Neural crest cell (in vitro differentiated cells): ENCODE measurements at regions not wholly inside any gene's neighbourhood (a gene's known extent, or its start where the extent isn't known, plus 50 kb on each side); places are given as distances from the start of the nearest gene placed in this dataset.
A peak's percentile ranks its signal among the peaks of the same experiment; 100 is the strongest.
"Not testable (repeated sequence)": the region's sequence is repeated elsewhere in the genome, so short reads cannot be mapped to it uniquely, and the experiment has no call there.

Experiments used
- DNase-seq: peaks from one replicate; pipeline ENCODE4 v3.0.0; 2021; ENCODE audit warnings: low read depth, mixed read lengths, low spot score
- H3K27ac Mint-ChIP-seq: one replicate; pipeline ENCODE4 v1.8.0; 2021; ENCODE audit warnings: mild to moderate bottlenecking, mixed read lengths; ENCODE audit not compliant: unreplicated experiment
- H3K27me3 Mint-ChIP-seq: 2 replicates; pipeline ENCODE4 v1.8.0; 2021; ENCODE audit warnings: low read depth, mild to moderate bottlenecking, mixed read lengths
- H3K36me3 Mint-ChIP-seq: 2 replicates; pipeline ENCODE4 v1.8.0; 2021; ENCODE audit warnings: low read depth, mild to moderate bottlenecking, mixed read lengths
- H3K4me1 Mint-ChIP-seq: 2 replicates; pipeline ENCODE4 v1.8.0; 2021; ENCODE audit warnings: mixed read lengths
- H3K4me3 Mint-ChIP-seq: one replicate; pipeline ENCODE4 v1.8.0; 2021; ENCODE audit warnings: mild to moderate bottlenecking, mixed read lengths
- H3K9me3 Mint-ChIP-seq: 2 replicates; pipeline ENCODE4 v1.8.0; 2021; ENCODE audit warnings: mixed read lengths
- TF ChIP-seq, protein P1 (sequence below): fragments of 200-600 bp; sonication (generic); conservative IDR thresholded peaks from 2 replicates; pipeline ENCODE4 v1.5.0; 2021; ENCODE audit warnings: antibody characterized with exemption, mild to moderate bottlenecking

DNA sequence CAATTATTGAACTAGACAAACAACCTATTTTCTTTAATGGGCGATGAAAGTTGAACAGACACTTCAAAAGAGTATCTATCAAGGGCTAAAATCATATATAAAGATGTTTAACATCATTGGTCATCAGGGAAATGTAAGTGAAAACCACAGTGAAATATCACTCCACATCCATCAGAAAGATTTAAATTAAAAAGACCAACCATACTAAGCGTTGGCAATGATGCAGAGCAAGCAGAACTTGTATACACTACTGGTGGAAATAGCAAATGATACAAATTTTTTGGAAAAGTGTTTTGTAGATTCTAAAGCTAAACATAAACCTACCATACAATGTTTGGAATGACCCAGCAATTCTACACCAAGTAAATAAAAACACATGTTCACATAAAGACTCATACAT lies 65.9 kb upstream of the THBS1 start:
- Mint-ChIP-seq H3K4me1 (no peaks in the 10 kb centered on the region), H3K36me3 (peaks cover 2% of the 10 kb centered on the region), H3K27ac (no peak overlapping the region), H3K9me3 (peaks cover 9% of the 10 kb centered on the region), H3K4me3 (no peak overlapping the region), H3K27me3 (no peaks in the 10 kb centered on the region)
- DNase-seq: no peak
- TF ChIP-seq, protein P1, sequence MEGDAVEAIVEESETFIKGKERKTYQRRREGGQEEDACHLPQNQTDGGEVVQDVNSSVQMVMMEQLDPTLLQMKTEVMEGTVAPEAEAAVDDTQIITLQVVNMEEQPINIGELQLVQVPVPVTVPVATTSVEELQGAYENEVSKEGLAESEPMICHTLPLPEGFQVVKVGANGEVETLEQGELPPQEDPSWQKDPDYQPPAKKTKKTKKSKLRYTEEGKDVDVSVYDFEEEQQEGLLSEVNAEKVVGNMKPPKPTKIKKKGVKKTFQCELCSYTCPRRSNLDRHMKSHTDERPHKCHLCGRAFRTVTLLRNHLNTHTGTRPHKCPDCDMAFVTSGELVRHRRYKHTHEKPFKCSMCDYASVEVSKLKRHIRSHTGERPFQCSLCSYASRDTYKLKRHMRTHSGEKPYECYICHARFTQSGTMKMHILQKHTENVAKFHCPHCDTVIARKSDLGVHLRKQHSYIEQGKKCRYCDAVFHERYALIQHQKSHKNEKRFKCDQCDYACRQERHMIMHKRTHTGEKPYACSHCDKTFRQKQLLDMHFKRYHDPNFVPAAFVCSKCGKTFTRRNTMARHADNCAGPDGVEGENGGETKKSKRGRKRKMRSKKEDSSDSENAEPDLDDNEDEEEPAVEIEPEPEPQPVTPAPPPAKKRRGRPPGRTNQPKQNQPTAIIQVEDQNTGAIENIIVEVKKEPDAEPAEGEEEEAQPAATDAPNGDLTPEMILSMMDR: no peak

DNA sequence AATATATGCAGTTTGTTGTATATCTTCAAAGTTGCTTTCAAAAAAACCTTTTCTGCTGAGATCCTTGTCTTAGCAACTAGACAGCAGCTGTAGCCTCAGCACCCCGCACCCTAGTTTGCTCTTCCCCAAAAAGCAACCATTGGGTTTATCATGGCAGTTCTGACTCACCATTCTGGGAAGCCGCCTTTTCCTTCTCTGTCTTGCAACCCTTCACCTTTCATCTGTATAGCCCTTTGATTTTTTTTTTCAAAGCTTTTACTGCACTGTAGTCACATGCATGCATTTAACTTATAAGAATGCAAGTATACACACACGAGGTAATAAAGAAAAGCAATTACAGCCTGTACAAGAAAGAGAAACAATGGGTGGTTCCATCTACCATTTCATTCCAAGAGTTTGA lies 65.1 kb upstream of the THBS1 start:
- Mint-ChIP-seq H3K27ac (no peak overlapping the region), H3K36me3 (peaks cover 2% of the 10 kb centered on the region), H3K9me3 (peaks cover 9% of the 10 kb centered on the region), H3K27me3 (no peaks in the 10 kb centered on the region), H3K4me3 (no peak overlapping the region), H3K4me1 (no peaks in the 10 kb centered on the region)
- DNase-seq: no peak
- TF ChIP-seq, protein P1: no peak

DNA sequence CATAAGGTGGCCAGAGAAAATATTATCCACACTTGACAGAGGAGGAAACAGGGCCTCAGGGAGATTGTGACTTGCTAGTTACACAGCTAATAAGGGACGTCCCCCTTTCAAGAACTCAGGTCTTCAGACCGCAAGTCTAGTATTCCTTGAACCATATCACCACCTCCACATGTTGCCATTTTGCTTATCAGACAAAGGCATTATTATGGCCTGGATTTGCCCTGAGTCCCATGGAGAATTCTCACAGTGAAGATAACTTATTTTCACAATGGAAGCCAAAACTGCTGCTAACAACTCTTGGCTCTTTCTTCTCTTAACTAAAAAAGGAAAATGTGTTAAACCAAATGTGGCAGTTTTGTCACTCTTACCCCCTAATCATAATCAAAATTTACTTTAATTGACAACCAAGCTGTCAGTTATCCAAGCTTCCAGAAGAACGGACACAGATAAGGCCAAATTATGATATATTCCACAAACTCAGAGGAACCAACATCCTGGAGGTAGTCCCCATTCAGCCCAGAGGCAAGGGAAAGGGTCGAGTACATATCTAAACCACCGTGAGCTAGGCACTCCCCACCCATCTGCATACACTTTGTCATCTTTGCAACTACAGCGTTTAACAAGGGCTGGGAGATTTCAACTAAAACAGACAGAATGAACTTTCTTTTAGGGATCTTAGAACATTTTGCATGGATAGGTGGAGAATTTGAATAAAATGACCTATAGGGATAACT lies 63.6 kb upstream of the THBS1 start:
- H3K36me3 Mint-ChIP-seq: peaks cover 2% of the 10 kb centered on the region
- H3K27me3 Mint-ChIP-seq: no peaks in the 10 kb centered on the region
- no peak overlapping the region for H3K4me3 Mint-ChIP-seq

DNA sequence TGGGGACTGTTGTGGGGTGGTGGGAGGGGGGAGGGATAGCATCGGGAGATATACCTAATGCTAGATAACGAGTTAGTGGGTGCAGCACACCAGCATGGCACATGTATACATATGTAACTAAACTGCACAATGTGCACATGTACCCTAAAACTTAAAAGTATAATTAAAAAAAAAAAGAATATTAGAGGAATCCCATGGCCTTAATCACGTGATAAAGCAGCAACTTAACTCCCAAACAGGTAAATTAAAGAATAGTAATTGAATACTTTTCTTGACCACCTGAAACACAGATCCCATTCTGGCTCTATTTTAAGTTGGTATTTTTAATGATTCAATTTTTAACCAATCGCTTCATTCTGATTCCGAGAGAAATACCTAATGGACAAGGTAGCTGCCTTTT lies 56.9 kb upstream of the THBS1 start:
- H3K27ac Mint-ChIP-seq, H3K27me3 Mint-ChIP-seq, H3K36me3 Mint-ChIP-seq, H3K4me3 Mint-ChIP-seq, DNase-seq, H3K9me3 Mint-ChIP-seq, H3K4me1 Mint-ChIP-seq: not testable (repeated sequence)

More for the DNA sequence above, 63.6 kb upstream of the THBS1 start:
- TF ChIP-seq, protein P1: no peak
- H3K4me1 Mint-ChIP-seq: no peaks in the 10 kb centered on the region
- peaks cover 9% of the 10 kb centered on the region for H3K9me3 Mint-ChIP-seq
- H3K27ac Mint-ChIP-seq: peak overlapping the region; percentile 40
- no peak for DNase-seq

DNA sequence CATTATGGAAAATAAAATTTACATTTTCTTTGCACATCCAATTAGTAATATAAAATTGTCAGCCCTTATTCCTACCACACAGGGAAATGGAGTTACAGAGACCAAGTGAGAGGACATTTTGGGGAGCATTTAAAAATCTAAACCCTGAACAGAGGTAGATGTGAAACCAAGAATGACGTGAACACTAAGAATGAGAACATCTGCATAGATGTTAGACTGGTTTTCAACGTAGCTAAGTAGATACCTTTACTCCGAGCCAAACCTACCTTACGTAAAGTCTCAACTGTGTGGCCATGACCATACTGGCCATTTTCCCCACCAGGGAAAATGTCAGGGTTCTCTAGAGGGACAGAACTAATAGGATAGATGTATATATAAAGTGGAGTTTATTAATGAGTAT lies 51.4 kb upstream of the THBS1 start:
- H3K36me3 Mint-ChIP-seq: no peaks in the 10 kb centered on the region
- H3K4me3 Mint-ChIP-seq: no peak overlapping the region
- no peak overlapping the region for H3K27ac Mint-ChIP-seq
- no peaks in the 10 kb centered on the region for H3K27me3 Mint-ChIP-seq
- TF ChIP-seq, protein P1: no peak
- H3K4me1 Mint-ChIP-seq: no peaks in the 10 kb centered on the region
- peaks cover 7% of the 10 kb centered on the region for H3K9me3 Mint-ChIP-seq
- no peak for DNase-seq

DNA sequence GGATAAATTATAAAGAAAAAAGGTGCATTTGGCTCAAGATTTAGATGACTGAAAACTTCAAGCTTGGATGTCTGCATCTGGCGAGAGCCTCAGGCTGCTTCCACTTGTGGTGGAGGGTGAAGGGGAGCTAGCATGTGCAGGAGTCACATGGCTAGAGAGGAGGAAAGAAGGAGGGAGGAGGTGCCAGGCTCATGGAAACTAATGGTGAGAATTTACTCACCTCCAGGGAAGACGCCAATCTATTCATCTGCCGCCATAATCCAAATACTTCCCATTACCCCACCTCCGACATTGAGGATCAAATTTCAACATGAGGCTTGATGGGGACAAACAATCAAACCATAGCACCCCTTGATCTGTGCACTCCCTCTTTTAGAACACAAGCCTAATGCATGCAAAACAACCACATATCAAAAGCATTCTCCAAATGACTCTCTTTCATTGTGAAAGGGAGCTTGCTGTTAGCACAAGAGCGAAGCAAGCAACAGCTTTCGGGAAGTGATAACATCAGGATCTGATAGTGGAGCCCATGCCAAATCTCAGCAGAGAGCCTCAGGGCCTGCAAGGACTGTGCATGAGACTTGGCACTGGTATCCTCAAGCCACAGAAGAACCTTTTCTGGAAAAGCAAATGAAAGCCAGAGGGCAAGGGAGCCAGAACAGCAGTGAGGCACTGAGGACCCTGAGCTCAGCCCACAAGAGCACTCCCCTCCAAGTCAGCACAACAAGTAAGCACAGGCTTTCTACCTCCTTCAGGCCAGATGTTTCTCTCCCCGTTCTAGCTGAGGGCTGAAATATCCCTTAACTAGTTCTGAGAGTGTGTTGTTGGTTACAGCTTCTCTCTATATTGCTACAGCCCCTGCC lies 50.2 kb upstream of the THBS1 start:
- TF ChIP-seq, protein P1: no peak
- Mint-ChIP-seq H3K27me3 (no peaks in the 10 kb centered on the region), H3K4me1 (no peaks in the 10 kb centered on the region), H3K9me3 (peaks cover 5% of the 10 kb centered on the region), H3K36me3 (no peaks in the 10 kb centered on the region), H3K4me3 (no peak overlapping the region), H3K27ac (no peak overlapping the region)
- DNase-seq: no peak
